GM23338 (cell line): ENCODE measurements at regions not wholly inside any gene's neighbourhood (a gene's known extent, or its start where the extent isn't known, plus 50 kb on each side); places are given as distances from the start of the nearest gene placed in this dataset.
A peak's percentile ranks its signal among the peaks of the same experiment; 100 is the strongest.

ENCODE experiments used
- ATAC-seq: fragments of 200-7000 bp; cut with Tn5 transposase; 3 replicates; pipeline ENCODE4 v1.9.1; 2020
- DNase-seq: peaks from one replicate; pipeline ENCODE4 v3.0.0-alpha.2; 2015; ENCODE audit warnings: low spot score
- H2AFZ ChIP-seq: fragments of 200-600 bp; sonication (generic); 2 replicates; pipeline ENCODE4 v1.8.0; 2016; ENCODE audit warnings: antibody characterized with exemption, mild to moderate bottlenecking, moderate library complexity
- H3F3A ChIP-seq: fragments of 200-600 bp; sonication (generic); replicated peaks from 2 replicates; pipeline ENCODE4 v1.8.0; 2017; ENCODE audit warnings: antibody characterized with exemption, mixed run types, low read depth
- H3K27ac ChIP-seq: fragments of 200-600 bp; sonication (generic); 2 replicates; pipeline ENCODE4 v1.6.1; 2016; ENCODE audit warnings: low read depth
- H3K27me3 ChIP-seq: fragments of 200-600 bp; sonication (generic); 2 replicates; pipeline ENCODE4 v1.8.0; 2016; ENCODE audit warnings: mild to moderate bottlenecking, mixed run types, moderate library complexity; ENCODE audit not compliant: insufficient read depth
- H3K36me3 ChIP-seq: fragments of 200-600 bp; sonication (generic); 2 replicates; pipeline ENCODE4 v1.8.0; 2016; ENCODE audit warnings: mild to moderate bottlenecking; ENCODE audit not compliant: insufficient read depth
- H3K4me1 ChIP-seq: fragments of 200-600 bp; sonication (generic); 2 replicates; pipeline ENCODE4 v1.8.0; 2016; ENCODE audit warnings: mild to moderate bottlenecking, moderate library complexity; ENCODE audit not compliant: insufficient read depth
- H3K4me2 ChIP-seq: fragments of 200-600 bp; sonication (generic); 2 replicates; pipeline ENCODE4 v1.7.1; 2017; ENCODE audit warnings: mixed run types
- H3K4me3 ChIP-seq: fragments of 200-600 bp; sonication (generic); 2 replicates; pipeline ENCODE4 v1.6.1; 2016; ENCODE audit warnings: mixed run types
- H3K79me2 ChIP-seq: fragments of 200-600 bp; sonication (generic); replicated peaks from 2 replicates; pipeline ENCODE4 v1.8.0; 2017; ENCODE audit warnings: mild to moderate bottlenecking; ENCODE audit not compliant: insufficient read depth
- H3K9me2 ChIP-seq: fragments of 200-600 bp; sonication (generic); 2 replicates; pipeline ENCODE4 v1.8.0; 2017; ENCODE audit not compliant: insufficient read depth
- H4K20me1 ChIP-seq: fragments of 200-600 bp; sonication (generic); replicated peaks from 2 replicates; pipeline ENCODE4 v1.8.0; 2017; ENCODE audit warnings: mild to moderate bottlenecking; ENCODE audit not compliant: insufficient read depth
- H3K27ac Mint-ChIP-seq: 2 replicates; pipeline ENCODE4 v1.8.0; 2020; ENCODE audit warnings: inconsistent platforms, mild to moderate bottlenecking, moderate library complexity, mixed read lengths
- H3K27me3 Mint-ChIP-seq: 3 replicates; pipeline ENCODE4 v1.8.0; 2022; ENCODE audit warnings: low read depth, mild to moderate bottlenecking, moderate library complexity, mixed read lengths, inconsistent platforms; ENCODE audit not compliant: insufficient read depth, poor library complexity
- H3K36me3 Mint-ChIP-seq: 3 replicates; pipeline ENCODE4 v1.8.0; 2021; ENCODE audit warnings: low read depth, mild to moderate bottlenecking, inconsistent platforms, moderate library complexity, mixed read lengths
- H3K4me1 Mint-ChIP-seq: 3 replicates; pipeline ENCODE4 v1.8.0; 2020; ENCODE audit warnings: mild to moderate bottlenecking, inconsistent platforms, mixed read lengths
- H3K4me3 Mint-ChIP-seq: 3 replicates; pipeline ENCODE4 v1.8.0; 2021; ENCODE audit warnings: moderate library complexity, mild to moderate bottlenecking, inconsistent platforms, mixed read lengths
- H3K9me3 Mint-ChIP-seq: 3 replicates; pipeline ENCODE4 v1.8.0; 2020; ENCODE audit warnings: moderate library complexity, mild to moderate bottlenecking, inconsistent platforms, mixed read lengths
- CREB1 ChIP-seq: fragments of 250-450 bp; sonication (Bioruptor Pico); IDR thresholded peaks from 2 replicates; pipeline ENCODE4 v1.5.0; 2020; ENCODE audit warnings: low read depth, mild to moderate bottlenecking, moderate library complexity
- EZH2phosphoT487 ChIP-seq: fragments of 200-600 bp; sonication (generic); IDR thresholded peaks from one replicate; pipeline ENCODE4 v1.8.1; 2018; ENCODE audit warnings: antibody characterized with exemption; ENCODE audit not compliant: unreplicated experiment
- POLR2AphosphoS5 ChIP-seq: IDR thresholded peaks from 2 replicates; pipeline ENCODE4 v1.6.1; 2016; ENCODE audit warnings: antibody characterized with exemption, low read depth
- STAT1 ChIP-seq: IDR thresholded peaks from one replicate; pipeline ENCODE4 v1.6.1; 2016; ENCODE audit warnings: antibody characterized with exemption; ENCODE audit not compliant: unreplicated experiment
- ZNF331 ChIP-seq: fragments of 250-450 bp; sonication (Bioruptor Pico); IDR thresholded peaks from 2 replicates; pipeline ENCODE4 v1.5.0; 2020; ENCODE audit warnings: low read depth, mild to moderate bottlenecking, moderate library complexity
- ZNF462 ChIP-seq: fragments of 250-450 bp; sonication (Bioruptor Pico); IDR thresholded peaks from 2 replicates; pipeline ENCODE4 v1.5.0; 2020; ENCODE audit warnings: mild to moderate bottlenecking, moderate library complexity

DNA sequence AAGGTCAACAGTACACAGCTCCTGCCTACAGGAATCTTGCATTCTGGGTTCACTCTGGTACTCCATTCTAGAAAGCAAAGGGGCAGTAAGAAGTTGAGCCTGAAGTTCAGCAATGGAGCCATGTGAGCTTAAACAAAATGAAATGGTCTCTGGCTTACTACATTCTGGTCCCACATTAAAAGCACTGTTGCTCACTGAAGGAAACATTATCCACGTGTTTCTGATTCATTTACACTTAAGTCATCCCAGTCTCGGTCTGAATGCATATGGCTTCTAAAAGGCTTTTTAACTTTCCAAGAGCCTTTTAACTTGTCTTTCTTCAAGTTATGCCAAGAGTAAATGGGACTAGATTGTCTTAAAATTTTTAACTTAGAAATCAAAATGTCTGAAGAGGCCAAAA lies 177.8 kb downstream of the LNPK start:
- H3F3A ChIP-seq, result no peaks in the 10 kb centered on the region
- Mint-ChIP-seq H3K36me3 (no peaks in the 10 kb centered on the region), H3K4me1 (peaks cover 20% of the 10 kb centered on the region), H3K9me3 (no peaks in the 10 kb centered on the region), H3K27me3 (peaks cover 2% of the 10 kb centered on the region), H3K4me3 (no peak overlapping the region), H3K27ac (no peak overlapping the region)
- no peak for TF ChIP-seq CREB1 (CRISPR knock-in tag)
- no peak for TF ChIP-seq EZH2phosphoT487
- no peak for TF ChIP-seq POLR2AphosphoS5
- no peak for TF ChIP-seq STAT1
- no peak for TF ChIP-seq ZNF331 (CRISPR knock-in tag)
- no peaks in the 10 kb centered on the region for H4K20me1 ChIP-seq
- H3K36me3 ChIP-seq, result no peaks in the 10 kb centered on the region
- H3K79me2 ChIP-seq, result no peaks in the 10 kb centered on the region
- ATAC-seq, result no peak
- no peak overlapping the region for H2AFZ ChIP-seq
- no peak overlapping the region for H3K27ac ChIP-seq
- H3K27me3 ChIP-seq, result no peaks in the 10 kb centered on the region
- peaks cover 12% of the 10 kb centered on the region; the same call in 1 of the 2 replicates for H3K9me2 ChIP-seq
- H3K4me3 ChIP-seq, result no peak overlapping the region
- DNase-seq, result no peak
- peaks cover 14% of the 10 kb centered on the region for H3K4me1 ChIP-seq
- no peak overlapping the region for H3K4me2 ChIP-seq

GRCh38 chr2:175823707-175824073 lies 178.4 kb downstream of the LNPK start:
- no peaks in the 10 kb centered on the region for H3F3A ChIP-seq

More at GRCh38 chr2:175823707-175824073, 178.4 kb downstream of the LNPK start:
- Histone ChIP-seq H3K9me2 (peaks cover 12% of the 10 kb centered on the region; the same call in 1 of the 2 replicates), H2AFZ (peak overlapping the region; percentile 95; the same call in 1 of the 2 replicates), H3K79me2 (no peaks in the 10 kb centered on the region), H4K20me1 (no peaks in the 10 kb centered on the region), H3K4me2 (no peak overlapping the region), H3K4me1 (peaks cover 14% of the 10 kb centered on the region), H3K27ac (no peak overlapping the region), H3K27me3 (no peaks in the 10 kb centered on the region), H3K36me3 (no peaks in the 10 kb centered on the region), H3K4me3 (no peak overlapping the region)
- DNase-seq, result no peak
- TF ChIP-seq ZNF331 (CRISPR knock-in tag) (no peak), ZNF462 (no peak)
- H3K27me3 Mint-ChIP-seq, result peaks cover 2% of the 10 kb centered on the region
- no peaks in the 10 kb centered on the region for H3K36me3 Mint-ChIP-seq
- ATAC-seq, result no peak
- no peaks in the 10 kb centered on the region for H3K9me3 Mint-ChIP-seq
- H3K27ac Mint-ChIP-seq, result no peak overlapping the region
- H3K4me1 Mint-ChIP-seq, result peaks cover 20% of the 10 kb centered on the region
- H3K4me3 Mint-ChIP-seq, result no peak overlapping the region
